22Rv1 (cell line): ENCODE measurements at regions not wholly inside any gene's neighbourhood (a gene's known extent, or its start where the extent isn't known, plus 50 kb on each side); places are given as distances from the start of the nearest gene placed in this dataset.

Experiments
- CTCF ChIP-seq: fragments of 450-650 bp; IDR thresholded peaks from 2 replicates; pipeline ENCODE4 v1.5.1; 2017; ENCODE audit warnings: mild to moderate bottlenecking
- ZFX ChIP-seq: fragments of 450-650 bp; IDR thresholded peaks from 2 replicates; pipeline ENCODE4 v1.6.1; 2017; ENCODE audit warnings: antibody characterized with exemption, borderline replicate concordance

- TF ChIP-seq CTCF = no peak
- TF ChIP-seq ZFX = no peak
These were observed 161.6 kb upstream of the PGRMC2 start for GRCh38 chr4:128449251-128449650.
